Ovary (tissue), 7 donors: ENCODE measurements at regions not wholly inside any gene's neighbourhood (a gene's known extent, or its start where the extent isn't known, plus 50 kb on each side); places are given as distances from the start of the nearest gene placed in this dataset.

Experiments used
- DNase-seq, 5 donors: peaks; one replicate each; pipeline ENCODE4 v3.0.0-alpha.2; 2019 to 2020
- H3K27ac ChIP-seq, 2 donors: fragments of 200-600 bp; one replicate each; pipeline versions ENCODE4 v1.5.1 to v1.8.0; 2019 to 2022
- H3K27me3 ChIP-seq: fragments of 200-600 bp; one replicate; pipeline ENCODE4 v1.8.0; 2022
- H3K36me3 ChIP-seq: fragments of 200-600 bp; sonication (generic); one replicate; pipeline ENCODE4 v1.5.1; 2019
- H3K4me1 ChIP-seq: one replicate; pipeline ENCODE4 v1.8.1; 2013; ENCODE audit warnings: mild to moderate bottlenecking, moderate library complexity; ENCODE audit not compliant: insufficient read depth
- H3K4me3 ChIP-seq: fragments of 200-600 bp; sonication (generic); one replicate; pipeline ENCODE4 v1.5.1; 2017
- H3K9me3 ChIP-seq, 2 donors: fragments of 200-600 bp in 1 of 2; sonication (generic) in 1 of 2; one replicate each; pipeline versions ENCODE4 v1.5.1 to v1.8.1; 2013 to 2019; ENCODE audit warnings: mild to moderate bottlenecking in 1 of 2, moderate library complexity in 1 of 2
- EP300 ChIP-seq: sonication (generic); formaldehyde crosslinking; IDR thresholded peaks from one replicate; pipeline ENCODE4 v1.6.1; 2017; ENCODE audit warnings: antibody characterized with exemption
- POLR2A ChIP-seq: fragments of 450-650 bp; IDR thresholded peaks from one replicate; pipeline ENCODE4 v1.6.1; 2017; ENCODE audit warnings: antibody characterized with exemption, mild to moderate bottlenecking, moderate library complexity
- WGBS, 3 donors: extraction: QIAGEN DNeasy Blood & Tissue Kit in 1 of 3; methylation state at CpG; one replicate each; pipeline versions ENCODE4 v1.1.5 to v1.1.7; 2013 to 2017; 5-methylcytosine and 5-hydroxymethylcytosine counted together
- intact Hi-C, 4 donors: fragments of 100-400 bp; cut with DNase I; formaldehyde crosslinking; loops; one replicate each; pipeline versions ENCODE4 v1.11.0 to v1.15.1; 2022 to 2023
- TF ChIP-seq, protein P1 (sequence below), 3 donors: fragments of 450-650 bp in 2 of 3; fragments of 200-600 bp in 1 of 3; IDR thresholded peaks; one replicate each; pipeline versions ENCODE4 v1.5.1 to v1.8.0; 2016 to 2022; ENCODE audit warnings: antibody characterized with exemption in 3 of 3, mild to moderate bottlenecking in 1 of 3
- donor health status: DM: no; HTN: no; CAD: no; lungs with moderate emphysema.
- donor health status: DM: no; HTN: no; CAD: no.
- donor health status: Bipolar disorder and iron deficiency.
- donor health status: DM: no; HTN: no; CAD: no.
- donor health status: DM: yes; HTN: yes; CAD: no.

DNA sequence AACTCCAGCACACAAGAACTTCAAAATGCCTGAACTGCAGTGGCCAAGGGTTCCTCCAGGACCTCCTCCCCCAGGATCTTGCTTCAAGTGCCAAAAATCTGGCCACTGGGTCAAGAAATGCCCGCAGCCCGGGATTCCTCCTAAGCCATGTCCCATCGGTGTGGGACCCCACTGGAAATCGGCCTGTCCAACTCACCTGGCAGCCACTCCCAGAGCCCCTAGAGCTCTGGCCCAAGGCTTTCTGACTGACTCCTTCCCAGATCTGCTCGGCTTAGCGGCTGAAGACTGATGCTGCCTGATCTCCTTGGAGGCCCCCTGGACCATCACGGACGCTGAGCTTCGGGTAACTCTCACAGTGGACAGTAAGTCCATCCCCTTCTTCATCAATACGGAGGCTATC, 306.4 kb downstream of the RBM43 start:
- no peaks in the 10 kb centered on the region for H3K9me3 ChIP-seq

DNA sequence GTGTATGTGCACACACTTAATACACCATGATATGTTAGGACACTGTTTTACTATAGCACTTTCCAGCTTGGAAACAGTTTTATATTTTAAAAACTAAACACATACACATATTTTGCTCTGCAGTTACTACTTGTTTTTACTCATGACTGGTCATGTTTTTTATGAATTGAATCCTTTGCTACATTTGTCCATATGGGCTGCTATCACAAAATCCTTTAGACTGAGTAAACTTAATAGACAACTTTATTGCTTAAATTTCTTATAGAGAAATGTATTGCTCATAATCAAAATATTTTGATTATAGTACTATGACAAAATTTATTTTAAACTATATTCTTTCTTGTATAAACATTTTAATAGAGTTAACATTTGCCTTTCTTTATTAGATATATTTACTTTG, 314.8 kb downstream of the RBM43 start:
- Histone ChIP-seq H3K4me3 (no peak overlapping the region), H3K4me1 (no peaks in the 10 kb centered on the region), H3K27me3 (no peaks in the 10 kb centered on the region), H3K9me3 (no peaks in the 10 kb centered on the region), H3K27ac (no peak overlapping the region), H3K36me3 (no peaks in the 10 kb centered on the region)
- TF ChIP-seq POLR2A (no peak), EP300 (no peak)
- TF ChIP-seq, protein P1, sequence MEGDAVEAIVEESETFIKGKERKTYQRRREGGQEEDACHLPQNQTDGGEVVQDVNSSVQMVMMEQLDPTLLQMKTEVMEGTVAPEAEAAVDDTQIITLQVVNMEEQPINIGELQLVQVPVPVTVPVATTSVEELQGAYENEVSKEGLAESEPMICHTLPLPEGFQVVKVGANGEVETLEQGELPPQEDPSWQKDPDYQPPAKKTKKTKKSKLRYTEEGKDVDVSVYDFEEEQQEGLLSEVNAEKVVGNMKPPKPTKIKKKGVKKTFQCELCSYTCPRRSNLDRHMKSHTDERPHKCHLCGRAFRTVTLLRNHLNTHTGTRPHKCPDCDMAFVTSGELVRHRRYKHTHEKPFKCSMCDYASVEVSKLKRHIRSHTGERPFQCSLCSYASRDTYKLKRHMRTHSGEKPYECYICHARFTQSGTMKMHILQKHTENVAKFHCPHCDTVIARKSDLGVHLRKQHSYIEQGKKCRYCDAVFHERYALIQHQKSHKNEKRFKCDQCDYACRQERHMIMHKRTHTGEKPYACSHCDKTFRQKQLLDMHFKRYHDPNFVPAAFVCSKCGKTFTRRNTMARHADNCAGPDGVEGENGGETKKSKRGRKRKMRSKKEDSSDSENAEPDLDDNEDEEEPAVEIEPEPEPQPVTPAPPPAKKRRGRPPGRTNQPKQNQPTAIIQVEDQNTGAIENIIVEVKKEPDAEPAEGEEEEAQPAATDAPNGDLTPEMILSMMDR (IDR thresholded peaks at IDR 0.05) = no peak
- no peak for DNase-seq
- intact Hi-C loops = no loop called here

More for the DNA sequence above, 306.4 kb downstream of the RBM43 start:
- no peak for DNase-seq
- H3K4me3 ChIP-seq = no peak overlapping the region
- intact Hi-C loops = no loop called here
- no peaks in the 10 kb centered on the region for H3K36me3 ChIP-seq
- H3K27me3 ChIP-seq = no peaks in the 10 kb centered on the region
- TF ChIP-seq POLR2A (no peak), EP300 (no peak)
- TF ChIP-seq, protein P1 (IDR thresholded peaks at IDR 0.05) = no peak
- WGBS, 3 donors = 75 to 94% (median 84%) methylated on average over 10 of the region's 10 CpGs
- H3K27ac ChIP-seq = no peak overlapping the region
- no peaks in the 10 kb centered on the region for H3K4me1 ChIP-seq

DNA sequence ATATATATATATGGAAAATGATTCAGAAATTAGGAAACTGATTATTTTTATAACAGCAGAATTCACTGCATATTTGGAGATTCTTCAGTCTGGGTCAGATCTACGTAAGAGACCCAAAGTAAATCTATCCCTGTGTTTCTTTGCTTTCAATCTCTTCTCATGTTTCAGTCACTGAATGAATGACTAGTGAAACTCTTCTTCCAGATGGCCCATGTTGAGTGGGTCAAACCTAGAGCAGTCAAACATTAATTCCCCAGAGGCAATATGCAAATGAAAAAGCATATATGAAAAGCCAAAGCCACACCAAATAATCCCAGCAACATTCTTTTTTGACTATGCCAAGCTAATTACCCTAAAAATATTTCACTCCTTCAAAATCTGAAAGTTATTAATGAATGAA, 317.3 kb downstream of the RBM43 start:
- TF ChIP-seq POLR2A = no peak
- TF ChIP-seq, protein P1 (IDR thresholded peaks at IDR 0.05) = no peak
- TF ChIP-seq EP300 = no peak
- Histone ChIP-seq H3K4me3 (no peak overlapping the region), H3K4me1 (no peaks in the 10 kb centered on the region), H3K36me3 (no peaks in the 10 kb centered on the region), H3K27me3 (no peaks in the 10 kb centered on the region), H3K27ac (no peak overlapping the region), H3K9me3 (no peaks in the 10 kb centered on the region)
- WGBS, 3 donors = 82 to 89% (median 83%) methylated on average over 1 of the region's 1 CpG
- intact Hi-C loops = no loop called here
- DNase-seq = no peak

DNA sequence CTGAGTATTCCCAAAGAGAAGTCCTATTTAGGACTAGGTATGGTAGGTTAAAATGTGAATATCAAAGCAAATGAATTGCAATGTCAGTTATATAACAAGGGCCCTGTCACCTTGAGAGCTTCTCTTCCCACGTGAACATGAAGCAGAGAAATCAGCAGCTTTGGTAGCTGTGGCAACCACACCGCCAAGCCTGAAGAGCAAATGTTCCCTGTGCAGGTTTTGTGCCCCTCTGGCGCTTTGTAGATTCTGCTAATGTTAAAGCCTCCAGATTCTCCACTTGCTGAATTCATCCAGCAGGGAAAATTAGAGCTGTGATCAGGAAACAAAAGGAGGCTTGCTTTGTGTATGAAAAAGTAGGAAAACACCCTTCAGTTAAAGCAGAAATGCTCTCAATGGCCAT, 322.6 kb downstream of the RBM43 start:
- intact Hi-C loops = no loop called here
- no peaks in the 10 kb centered on the region for H3K27me3 ChIP-seq
- no peak overlapping the region for H3K4me3 ChIP-seq
- H3K9me3 ChIP-seq = no peaks in the 10 kb centered on the region
- H3K36me3 ChIP-seq = no peaks in the 10 kb centered on the region
- no peak for TF ChIP-seq POLR2A
- TF ChIP-seq, protein P1 (IDR thresholded peaks at IDR 0.05) = no peak
- TF ChIP-seq EP300 = no peak
- no peaks in the 10 kb centered on the region for H3K4me1 ChIP-seq
- H3K27ac ChIP-seq = no peak overlapping the region
- no peak for DNase-seq
- WGBS, 3 donors = 86 to 91% (median 87%) methylated on average over 3 of the region's 3 CpGs

DNA sequence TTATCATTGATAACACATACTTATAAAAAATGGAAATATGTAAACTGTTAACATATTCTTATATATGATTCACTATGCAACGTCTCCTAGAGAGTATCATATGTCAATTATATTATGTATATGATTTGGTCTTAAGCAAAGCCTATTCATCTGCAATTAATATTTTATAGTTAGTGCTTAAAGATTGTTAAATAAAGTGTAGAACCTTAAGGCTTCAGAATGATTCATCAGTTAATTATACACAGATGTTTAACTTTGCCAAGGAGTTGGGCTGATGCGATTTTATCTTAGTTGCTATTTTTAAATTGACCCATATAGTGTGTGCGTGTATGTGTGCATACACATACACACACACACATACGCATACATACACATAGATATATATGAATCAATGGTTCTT, 323.1 kb downstream of the RBM43 start:
- Histone ChIP-seq H3K36me3 (no peaks in the 10 kb centered on the region), H3K27me3 (no peaks in the 10 kb centered on the region), H3K27ac (no peak overlapping the region), H3K4me1 (no peaks in the 10 kb centered on the region), H3K9me3 (no peaks in the 10 kb centered on the region), H3K4me3 (no peak overlapping the region)
- no peak for DNase-seq
- intact Hi-C loops = no loop called here
- WGBS, 3 donors = 74 to 79% (median 75%) methylated on average over 4 of the region's 4 CpGs
- TF ChIP-seq, protein P1 (IDR thresholded peaks at IDR 0.05) = no peak
- TF ChIP-seq EP300 = no peak
- no peak for TF ChIP-seq POLR2A
